Smooth muscle cell (in vitro differentiated cells): ENCODE measurements at regions not wholly inside any gene's neighbourhood (a gene's known extent, or its start where the extent isn't known, plus 50 kb on each side); places are given as distances from the start of the nearest gene placed in this dataset.

Source experiments
- DNase-seq: peaks from one replicate; lab custom pipeline; 2025; ENCODE audit not compliant: unreplicated experiment; lab: John Stamatoyannopoulos, UW
- H2AFZ ChIP-seq: fragments of 200-600 bp; sonication (generic); 2 replicates; pipeline ENCODE4 v1.6.0; 2016; ENCODE audit warnings: antibody characterized with exemption, low read depth, mild to moderate bottlenecking
- H3F3A ChIP-seq: fragments of 200-600 bp; sonication (generic); 2 replicates; pipeline ENCODE4 v1.6.0; 2017; ENCODE audit warnings: antibody characterized with exemption, low read depth
- H3K27ac ChIP-seq: fragments of 200-600 bp; sonication (generic); 2 replicates; pipeline ENCODE4 v1.5.1; 2016; ENCODE audit warnings: low read depth, mild to moderate bottlenecking
- H3K27me3 ChIP-seq: fragments of 200-600 bp; sonication (generic); 2 replicates; pipeline ENCODE4 v1.6.1; 2016; ENCODE audit warnings: low read depth, mild to moderate bottlenecking
- H3K36me3 ChIP-seq: fragments of 200-600 bp; sonication (generic); 2 replicates; pipeline ENCODE4 v1.5.1; 2016; ENCODE audit warnings: low read depth
- H3K4me1 ChIP-seq: fragments of 200-600 bp; sonication (generic); 2 replicates; pipeline ENCODE4 v1.5.1; 2016; ENCODE audit warnings: low read depth
- H3K4me2 ChIP-seq: fragments of 200-600 bp; sonication (generic); 2 replicates; pipeline ENCODE4 v1.6.0; 2016; ENCODE audit warnings: mild to moderate bottlenecking
- H3K4me3 ChIP-seq: fragments of 200-600 bp; sonication (generic); 2 replicates; pipeline ENCODE4 v1.5.1; 2016; ENCODE audit warnings: mild to moderate bottlenecking
- H3K79me2 ChIP-seq: fragments of 200-600 bp; sonication (generic); 2 replicates; pipeline ENCODE4 v1.6.0; 2016; ENCODE audit warnings: low read depth, mild to moderate bottlenecking
- H3K9ac ChIP-seq: fragments of 200-600 bp; sonication (generic); 2 replicates; pipeline ENCODE4 v1.6.0; 2016; ENCODE audit warnings: low read depth
- H3K9me3 ChIP-seq: fragments of 200-600 bp; sonication (generic); replicated peaks from 2 replicates; pipeline ENCODE4 v1.5.1; 2016; ENCODE audit warnings: low read depth
- H4K20me1 ChIP-seq: fragments of 200-600 bp; sonication (generic); 2 replicates; pipeline ENCODE4 v1.6.0; 2016; ENCODE audit warnings: low read depth
- CTCF ChIP-seq: fragments of 200-600 bp; sonication (generic); IDR thresholded peaks from 2 replicates; pipeline ENCODE4 v1.5.1; 2017; ENCODE audit warnings: borderline replicate concordance, mild to moderate bottlenecking, antibody characterized with exemption; ENCODE audit not compliant: insufficient read depth, poor library complexity, severe bottlenecking
- whole genome bisulfite sequencing: methylation state at CpG from one replicate; pipeline ENCODE4 v1.1.7; 2016; ENCODE audit warnings: low lambda C conversion rate; 5-methylcytosine and 5-hydroxymethylcytosine counted together

DNA sequence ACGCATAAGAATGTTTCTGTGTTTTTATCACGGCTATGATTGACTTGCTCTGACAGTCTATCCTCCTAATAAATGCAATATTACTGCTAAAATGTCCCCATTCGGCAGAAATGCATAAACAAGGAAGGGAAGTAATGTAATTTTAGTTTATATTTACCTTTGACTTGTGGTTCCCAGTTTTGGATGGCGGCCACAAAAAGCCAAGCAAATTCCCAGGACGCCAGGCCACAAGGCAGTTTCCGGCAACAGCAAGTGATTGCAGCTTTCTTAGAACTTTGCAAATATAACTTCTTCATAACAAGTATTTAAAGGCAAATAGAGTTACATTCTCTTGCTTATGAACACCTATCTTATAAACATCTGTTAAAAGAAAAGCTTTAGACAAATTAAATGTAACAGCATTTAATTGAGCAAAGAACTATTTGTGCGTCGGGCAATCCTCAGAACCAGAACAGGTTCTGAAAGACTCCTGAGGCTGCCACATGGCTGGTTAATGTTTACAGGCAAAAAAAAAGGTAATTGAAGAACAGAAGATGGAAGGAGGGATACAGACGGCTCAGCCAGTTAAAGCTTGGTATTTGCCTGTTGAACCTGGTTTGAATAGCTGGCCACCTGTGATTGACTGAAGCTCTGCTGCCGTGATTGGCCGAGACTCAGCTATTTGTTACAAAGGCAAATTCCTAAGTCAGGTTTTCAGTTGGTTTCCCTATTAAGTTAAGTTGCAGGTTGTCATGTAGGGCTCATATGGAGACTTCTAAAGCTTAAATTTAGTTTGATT is 80.8 kb downstream of the C21orf91 start:
- no peaks in the 10 kb centered on the region for H3K27me3 ChIP-seq
- H3K4me2 ChIP-seq: no peak overlapping the region
- H4K20me1 ChIP-seq: no peaks in the 10 kb centered on the region
- no peak for DNase-seq
- TF ChIP-seq CTCF: no peak
- no peaks in the 10 kb centered on the region for H3F3A ChIP-seq
- H3K9me3 ChIP-seq: no peaks in the 10 kb centered on the region
- no peaks in the 10 kb centered on the region for H3K79me2 ChIP-seq
- WGBS: 92% methylated on average over 11 of the region's 11 CpGs
- no peak overlapping the region for H3K9ac ChIP-seq
- H3K36me3 ChIP-seq: no peaks in the 10 kb centered on the region
- H2AFZ ChIP-seq: no peak overlapping the region
- H3K27ac ChIP-seq: no peak overlapping the region
- H3K4me1 ChIP-seq: no peaks in the 10 kb centered on the region
- no peak overlapping the region for H3K4me3 ChIP-seq

DNA sequence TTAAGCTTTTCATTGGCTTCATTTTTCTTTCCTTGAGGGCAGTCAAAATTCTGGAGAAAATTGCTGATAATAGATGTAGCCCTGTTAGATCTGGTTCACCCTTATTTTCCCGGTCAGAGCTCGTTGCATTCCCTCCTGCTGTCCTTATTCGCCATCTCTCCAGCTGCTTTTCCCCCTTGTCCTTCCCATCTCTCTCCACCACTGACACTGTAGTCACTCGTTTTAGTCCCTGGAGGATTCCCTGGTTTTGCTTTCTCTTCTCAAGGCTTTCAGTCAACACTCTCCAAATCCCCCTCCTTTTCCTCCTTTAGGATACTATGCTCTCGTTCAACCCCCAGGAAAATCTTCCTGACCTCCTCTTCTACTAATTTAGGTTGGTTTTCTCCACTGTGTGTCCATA is 83.1 kb downstream of the C21orf91 start:
- H3K4me2 ChIP-seq: no peak overlapping the region
- H3K27ac ChIP-seq: no peak overlapping the region
- no peaks in the 10 kb centered on the region for H4K20me1 ChIP-seq
- no peaks in the 10 kb centered on the region for H3K27me3 ChIP-seq
- no peaks in the 10 kb centered on the region for H3K4me1 ChIP-seq
- no peak overlapping the region for H3K4me3 ChIP-seq
- no peak for TF ChIP-seq CTCF
- DNase-seq: no peak
- H3K9ac ChIP-seq: no peak overlapping the region
- WGBS: 85% methylated on average over 5 of the region's 5 CpGs
- no peaks in the 10 kb centered on the region for H3F3A ChIP-seq
- no peaks in the 10 kb centered on the region for H3K36me3 ChIP-seq
- H3K9me3 ChIP-seq: no peaks in the 10 kb centered on the region
- H3K79me2 ChIP-seq: no peaks in the 10 kb centered on the region
- no peak overlapping the region for H2AFZ ChIP-seq

GRCh38 chr21:17733209-17733608 is 85.9 kb downstream of the C21orf91 start:
- WGBS: 94% methylated on average over 5 of the region's 5 CpGs

More at GRCh38 chr21:17733209-17733608, 85.9 kb downstream of the C21orf91 start:
- Histone ChIP-seq H3K36me3 (no peaks in the 10 kb centered on the region), H3K9me3 (no peaks in the 10 kb centered on the region), H3K9ac (no peak overlapping the region), H3K79me2 (no peaks in the 10 kb centered on the region), H3K4me1 (no peaks in the 10 kb centered on the region), H3K4me3 (no peak overlapping the region), H4K20me1 (no peaks in the 10 kb centered on the region), H2AFZ (no peak overlapping the region), H3F3A (no peaks in the 10 kb centered on the region), H3K27ac (no peak overlapping the region), H3K4me2 (no peak overlapping the region), H3K27me3 (no peaks in the 10 kb centered on the region)
- DNase-seq: no peak
- no peak for TF ChIP-seq CTCF
